Epidermal melanocyte (primary cell): ENCODE measurements at regions not wholly inside any gene's neighbourhood (a gene's known extent, or its start where the extent isn't known, plus 50 kb on each side); places are given as distances from the start of the nearest gene placed in this dataset.

Experiments
- DNase-seq: peaks from one replicate; pipeline ENCODE4 v3.0.0; 2011; ENCODE audit warnings: low spot score; ENCODE audit not compliant: insufficient read length

DNA sequence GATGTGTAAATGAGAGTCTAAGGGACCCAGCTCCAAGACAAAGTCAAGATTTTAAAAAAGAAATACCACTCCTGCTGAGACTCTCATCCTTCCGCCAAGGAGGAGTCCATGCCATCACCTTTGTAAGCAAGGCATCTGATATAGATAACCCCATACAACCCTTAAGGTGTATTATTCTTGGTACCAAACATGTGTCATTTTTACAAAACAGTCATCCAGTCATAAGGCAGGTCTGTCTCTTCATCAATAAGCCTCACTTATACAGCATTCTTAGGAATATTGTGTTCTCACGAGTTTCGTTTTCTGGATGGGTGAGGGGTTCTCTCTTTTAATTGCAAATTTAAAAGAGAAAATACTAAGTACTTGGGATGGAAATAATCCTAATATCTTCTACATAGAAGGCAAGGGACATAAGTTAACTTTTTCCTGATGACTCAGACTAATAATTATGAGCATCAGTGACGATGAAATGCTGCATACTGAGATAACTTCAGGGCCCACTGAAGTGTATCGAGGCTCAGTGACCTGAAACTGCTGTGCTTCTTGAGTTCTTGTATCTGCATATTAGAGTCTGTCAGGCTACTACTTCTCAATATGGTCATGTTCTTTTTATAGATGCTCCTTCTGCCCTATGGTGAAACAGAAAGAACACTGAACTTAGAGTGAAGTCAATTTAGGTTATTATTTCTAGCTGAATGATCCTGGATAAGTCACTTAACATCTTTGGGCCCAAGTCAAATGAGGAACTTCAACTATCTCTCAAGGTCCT lies 166.6 kb downstream of the KLF12 start:
- no peak for DNase-seq

GRCh38 chr13:73966331-73966730 lies 167.9 kb downstream of the KLF12 start:
- no peak for DNase-seq

GRCh38 chr13:73962284-73962683 lies 171.9 kb downstream of the KLF12 start:
- no peak for DNase-seq

- DNase-seq = no peak
Measured at GRCh38 chr13:73961181-73961580, 173.0 kb downstream of the KLF12 start.

DNA sequence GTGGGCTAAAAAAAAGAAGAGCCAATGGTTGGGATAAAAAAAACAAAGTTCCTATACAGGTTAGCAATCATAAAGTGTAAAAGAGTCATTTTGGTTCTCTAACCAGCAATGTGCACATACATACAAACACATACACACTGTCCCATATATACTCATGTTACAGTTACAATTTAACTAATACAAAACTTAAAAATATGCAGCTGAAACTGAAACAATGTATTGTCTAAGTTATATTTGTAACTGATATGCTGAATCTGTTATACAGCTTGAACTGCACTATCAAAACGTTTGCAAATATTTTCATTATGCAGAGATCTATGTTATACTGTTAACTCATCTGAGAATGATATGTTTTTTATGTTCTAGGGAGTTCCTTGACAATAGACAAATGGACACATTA lies 173.7 kb downstream of the KLF12 start:
- DNase-seq = no peak

GRCh38 chr13:73958657-73959397 lies 175.4 kb downstream of the KLF12 start:
- no peak for DNase-seq

DNA sequence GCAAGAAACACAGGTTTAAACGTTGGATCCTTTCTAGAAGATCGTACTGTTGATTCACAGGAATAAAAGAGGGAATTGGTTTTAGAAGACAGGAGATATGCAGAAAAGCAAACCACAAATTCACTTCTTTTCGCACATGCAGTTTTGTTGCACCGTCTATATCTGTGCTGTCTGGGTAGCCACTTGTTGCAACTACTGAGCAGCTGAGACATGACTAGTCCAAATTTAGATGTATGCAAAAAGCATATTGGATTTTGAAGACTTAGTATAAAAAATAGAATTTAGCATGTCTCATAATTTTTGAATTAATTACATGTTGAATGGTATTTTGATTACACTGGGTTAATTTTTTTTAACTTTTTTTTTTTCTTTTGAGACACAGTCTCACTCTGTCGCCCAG lies 176.3 kb downstream of the KLF12 start:
- no peak for DNase-seq

DNA sequence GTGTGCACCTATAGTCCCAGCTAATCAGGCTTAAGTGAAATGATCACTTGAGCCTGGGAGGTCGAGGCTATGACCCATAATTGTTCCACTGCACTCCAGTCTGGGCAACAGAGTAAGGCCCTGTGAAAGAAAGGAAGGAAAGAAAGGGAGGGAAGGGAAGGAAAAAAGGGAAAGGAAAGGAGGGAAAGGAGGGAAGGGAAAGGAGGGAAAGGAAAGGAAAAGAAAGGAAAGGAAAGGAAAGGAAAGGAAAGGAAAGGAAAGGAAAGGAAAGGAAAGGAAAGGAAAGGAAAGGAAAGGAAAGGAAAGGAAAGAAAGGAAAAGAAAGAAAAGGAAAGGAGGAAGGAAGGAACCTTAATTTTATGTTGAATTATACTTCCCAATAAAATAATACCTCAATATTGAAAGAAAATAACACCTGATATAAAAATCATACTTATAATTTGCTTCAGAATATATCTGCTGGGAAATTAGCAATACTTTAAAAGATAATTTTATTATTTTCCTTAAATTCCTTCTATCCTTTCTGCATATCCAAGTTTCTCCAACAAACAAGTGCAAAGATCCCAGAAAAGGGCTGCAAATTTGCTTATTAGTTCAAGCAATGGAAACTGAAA lies 177.3 kb downstream of the KLF12 start:
- DNase-seq = no peak

GRCh38 chr13:73955977-73956500 lies 178.2 kb downstream of the KLF12 start:
- no peak for DNase-seq

- no peak for DNase-seq
Measured at GRCh38 chr13:73954808-73955207, 179.4 kb downstream of the KLF12 start.

DNA sequence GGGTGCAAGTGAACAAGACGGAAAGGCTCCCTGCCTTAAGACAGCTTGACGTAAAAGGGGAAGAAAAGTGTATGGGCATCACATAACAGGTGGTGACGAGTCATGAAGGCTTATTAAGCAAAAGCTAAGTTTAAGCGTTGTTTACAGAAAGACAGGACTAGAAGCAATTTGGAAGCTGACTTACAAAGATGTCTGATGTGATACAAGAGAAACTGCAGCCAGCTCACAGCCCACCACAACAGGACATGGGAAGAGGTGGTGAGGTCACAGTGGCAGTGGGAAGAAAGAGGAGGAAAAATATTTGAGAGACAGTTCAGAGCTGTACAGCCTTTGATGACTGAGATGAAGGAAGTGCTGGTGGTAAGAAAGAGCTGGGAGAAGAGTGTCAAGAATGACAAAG lies 181.6 kb downstream of the KLF12 start:
- no peak for DNase-seq

DNA sequence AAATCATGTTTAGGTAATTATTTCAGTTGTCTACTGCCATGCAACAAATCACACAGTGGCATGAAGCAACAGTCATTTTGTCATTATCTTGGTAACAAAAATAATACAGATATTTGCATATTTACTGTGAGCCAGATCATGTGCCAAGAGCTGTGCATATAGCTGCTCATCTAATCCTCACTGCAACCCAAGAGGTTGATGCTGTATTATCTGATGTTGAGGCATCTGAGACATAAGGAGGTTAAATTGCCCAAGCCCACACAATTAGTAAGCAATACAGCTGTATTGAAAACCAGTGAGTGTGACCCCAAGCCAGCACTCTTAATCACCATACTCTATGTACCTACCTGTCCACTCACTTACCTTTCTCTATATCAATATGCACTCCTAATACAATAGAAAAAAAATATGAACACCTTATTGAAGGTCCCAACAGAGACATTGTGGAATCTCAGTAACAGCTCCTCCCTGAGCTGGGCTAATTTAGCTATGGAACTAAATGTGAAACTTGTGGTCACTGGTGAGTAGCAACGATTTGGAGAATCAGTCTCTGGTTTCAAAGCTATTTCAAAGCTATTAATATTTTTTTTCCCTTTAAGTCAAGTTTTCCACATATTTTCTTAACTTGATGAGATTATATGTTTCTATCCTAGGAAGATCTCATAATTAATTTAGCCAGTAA lies 185.2 kb downstream of the KLF12 start:
- no peak for DNase-seq

- DNase-seq = no peak
Measured at GRCh38 chr13:73945871-73946270, 188.3 kb downstream of the KLF12 start.

DNA sequence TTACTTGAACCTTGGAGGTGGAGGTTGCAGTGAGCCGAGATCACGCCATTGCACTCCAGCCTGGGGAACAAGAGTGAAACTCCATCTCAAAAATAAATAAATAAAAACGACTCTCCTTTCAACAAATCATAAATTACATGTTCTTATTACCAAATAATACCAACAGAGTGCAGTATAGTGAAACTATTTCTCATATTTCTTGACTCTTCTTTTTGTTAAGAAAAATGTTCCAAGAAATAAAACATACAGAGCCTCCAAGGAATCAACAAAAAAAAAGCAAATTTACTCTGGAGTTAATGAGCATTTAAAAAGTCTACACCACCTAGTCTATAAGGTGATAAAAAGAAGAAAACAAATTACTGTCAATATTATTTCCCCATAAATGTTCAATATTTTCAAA lies 188.8 kb downstream of the KLF12 start:
- DNase-seq = no peak

DNA sequence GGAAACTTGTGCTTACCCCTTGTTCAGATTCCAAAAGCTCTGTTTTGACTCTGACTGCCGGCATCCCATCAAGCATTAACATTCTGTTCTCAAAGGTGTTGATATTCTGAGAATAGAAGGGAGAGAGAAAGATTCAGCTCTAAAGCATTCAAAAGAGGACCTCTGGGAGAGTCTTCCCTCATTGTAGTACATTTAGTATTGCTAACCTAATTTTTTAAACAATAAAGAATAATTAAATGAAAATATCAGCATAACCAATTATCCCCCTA lies 190.3 kb downstream of the KLF12 start:
- no peak for DNase-seq

- no peak for DNase-seq
Measured at GRCh38 chr13:73943137-73943964, 190.9 kb downstream of the KLF12 start.

DNA sequence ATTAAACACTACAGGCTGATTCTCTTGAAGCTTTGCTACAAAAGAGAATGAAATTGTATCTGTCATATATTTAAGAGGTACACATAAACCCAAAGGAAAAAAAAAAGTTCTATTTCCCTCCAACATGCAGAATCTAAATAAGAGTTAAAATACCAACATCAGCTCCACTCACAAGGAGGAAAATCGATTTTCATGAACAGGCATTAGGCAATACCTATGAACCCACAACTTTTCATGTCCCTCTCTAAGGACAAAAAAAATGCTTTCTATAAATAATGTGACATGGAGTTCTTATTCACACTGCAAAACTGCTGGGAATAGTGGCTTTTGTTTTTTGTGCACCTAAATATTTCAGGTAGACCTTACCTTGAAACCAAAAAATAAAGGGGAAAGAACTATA lies 192.5 kb downstream of the KLF12 start:
- DNase-seq = no peak

DNA sequence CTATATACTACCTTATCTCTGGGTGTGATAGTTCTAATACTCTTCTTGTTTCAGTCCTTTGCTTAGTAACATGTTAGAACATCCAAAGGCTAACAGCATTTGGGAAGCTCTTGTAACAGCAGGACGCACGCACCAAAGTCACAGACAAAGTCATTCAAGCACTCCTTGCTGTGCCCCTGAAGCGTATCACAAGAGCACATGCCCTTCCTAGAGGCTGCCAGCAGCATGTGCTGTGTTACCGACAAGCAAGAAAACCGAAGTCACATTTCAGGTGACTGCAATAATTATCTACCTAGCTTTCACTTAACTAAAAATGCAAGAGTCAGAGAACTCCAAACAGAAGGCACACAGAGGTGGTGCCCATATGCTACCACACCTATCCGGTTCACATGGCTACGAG lies 194.1 kb downstream of the KLF12 start:
- no peak for DNase-seq

- no peak for DNase-seq
Measured at GRCh38 chr13:73939603-73940002, 194.6 kb downstream of the KLF12 start.

- no peak for DNase-seq
Measured at GRCh38 chr13:73939071-73939380, 195.2 kb downstream of the KLF12 start.

DNA sequence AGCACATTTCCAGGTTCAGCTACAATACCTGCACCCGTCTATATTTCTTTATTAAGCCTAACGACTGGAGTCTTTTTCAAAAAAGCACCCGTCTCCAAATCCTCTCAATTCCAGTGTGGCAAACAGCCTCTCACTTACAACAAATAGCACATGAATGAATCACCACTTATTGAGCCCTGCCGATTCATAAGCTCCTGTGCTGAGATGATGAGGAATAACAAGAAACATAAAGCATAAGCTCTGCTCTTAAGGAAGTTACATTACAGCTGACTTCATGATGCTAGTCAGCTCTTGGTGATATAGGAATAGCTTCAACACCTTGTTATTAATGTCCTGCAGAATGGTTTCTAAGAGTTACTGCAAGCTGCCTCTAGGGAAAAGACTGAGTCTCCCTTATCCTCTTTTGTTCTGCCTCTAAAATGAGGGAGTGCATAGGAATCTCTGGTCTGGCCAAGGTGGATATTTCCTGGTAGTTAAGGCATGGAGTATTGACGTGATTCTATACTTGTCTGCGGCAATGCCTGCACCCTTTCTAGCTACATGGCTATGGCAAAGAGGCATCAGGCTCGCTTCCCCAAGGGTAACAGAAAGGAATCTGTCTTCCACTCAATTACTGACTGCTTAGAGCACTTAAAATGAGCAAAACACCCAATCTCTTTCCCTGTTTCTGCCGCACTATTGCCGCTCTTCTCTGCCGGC lies 195.7 kb downstream of the KLF12 start:
- DNase-seq = no peak
